ENCODE measurements at regions not wholly inside any gene's neighbourhood (a gene's known extent, or its start where the extent isn't known, plus 50 kb on each side); places are given as distances from the start of the nearest gene placed in this dataset.

GRCh38 chr20:40489886-40490285 lies 199.2 kb downstream of the MAFB start:
- peak; percentile 14 for DNase-seq (ENCODE audit: low read depth)
- H3K4me3 ChIP-seq (ENCODE audit: control insufficient read depth, low read depth, low read length) = no peak overlapping the region

GRCh38 chr20:40488401-40488800 lies 200.6 kb downstream of the MAFB start:
- DNase-seq (ENCODE audit: low read depth) = no peak
- TF ChIP-seq CTCF (IDR thresholded peaks at IDR 0.05; ENCODE audit: control insufficient read depth, insufficient read depth, low read depth, low read length, missing control alignments) = no peak
- no peak overlapping the region for H3K4me3 ChIP-seq (ENCODE audit: control insufficient read depth, low read depth, low read length)

More at GRCh38 chr20:40489886-40490285, 199.2 kb downstream of the MAFB start:
- TF ChIP-seq CTCF (IDR thresholded peaks at IDR 0.05; ENCODE audit: control insufficient read depth, insufficient read depth, low read depth, low read length, missing control alignments) = no peak

- DNase-seq (ENCODE audit: low read depth) = no peak
- no peak for TF ChIP-seq CTCF (IDR thresholded peaks at IDR 0.05; ENCODE audit: control insufficient read depth, insufficient read depth, low read depth, low read length, missing control alignments)
- no peak overlapping the region for H3K4me3 ChIP-seq (ENCODE audit: control insufficient read depth, low read depth, low read length)
Measured at GRCh38 chr20:40486297-40486696, 202.7 kb downstream of the MAFB start.

- no peak for DNase-seq (ENCODE audit: low read depth)
- no peak for TF ChIP-seq CTCF (IDR thresholded peaks at IDR 0.05; ENCODE audit: control insufficient read depth, insufficient read depth, low read depth, low read length, missing control alignments)
- no peak overlapping the region for H3K4me3 ChIP-seq (ENCODE audit: control insufficient read depth, low read depth, low read length)
Measured at GRCh38 chr20:40481743-40482458, 207.1 kb downstream of the MAFB start.

- H3K4me3 ChIP-seq (ENCODE audit: control insufficient read depth, low read depth, low read length) = no peak overlapping the region
- DNase-seq (ENCODE audit: low read depth) = no peak
- TF ChIP-seq CTCF (IDR thresholded peaks at IDR 0.05; ENCODE audit: control insufficient read depth, insufficient read depth, low read depth, low read length, missing control alignments) = no peak
Measured at GRCh38 chr20:40481337-40481736, 207.7 kb downstream of the MAFB start.

GRCh38 chr20:40477805-40478204 lies 211.2 kb downstream of the MAFB start:
- no peak overlapping the region for H3K4me3 ChIP-seq (ENCODE audit: control insufficient read depth, low read depth, low read length)
- no peak for TF ChIP-seq CTCF (IDR thresholded peaks at IDR 0.05; ENCODE audit: control insufficient read depth, insufficient read depth, low read depth, low read length, missing control alignments)
- no peak for DNase-seq (ENCODE audit: low read depth)
